GM23338 (cell line): ENCODE measurements at regions not wholly inside any gene's neighbourhood (a gene's known extent, or its start where the extent isn't known, plus 50 kb on each side); places are given as distances from the start of the nearest gene placed in this dataset.

Experiments
- CREB1 ChIP-seq: fragments of 250-450 bp; sonication (Bioruptor Pico); IDR thresholded peaks from 2 replicates; pipeline ENCODE4 v1.5.0; 2020; ENCODE audit warnings: low read depth, mild to moderate bottlenecking, moderate library complexity
- EZH2 ChIP-seq: fragments of 200-600 bp; sonication (generic); IDR thresholded peaks from one replicate; pipeline ENCODE4 v1.8.0; 2017; ENCODE audit warnings: antibody characterized with exemption, mild to moderate bottlenecking, low read depth; ENCODE audit not compliant: unreplicated experiment
- EZH2phosphoT487 ChIP-seq: fragments of 200-600 bp; sonication (generic); IDR thresholded peaks from one replicate; pipeline ENCODE4 v1.8.1; 2018; ENCODE audit warnings: antibody characterized with exemption; ENCODE audit not compliant: unreplicated experiment
- JUNB ChIP-seq: IDR thresholded peaks from one replicate; pipeline ENCODE4 v1.6.1; 2016; ENCODE audit warnings: antibody characterized with exemption; ENCODE audit not compliant: unreplicated experiment
- NANOG ChIP-seq: IDR thresholded peaks from 2 replicates; pipeline ENCODE4 v1.6.1; 2016; ENCODE audit warnings: antibody characterized with exemption, borderline replicate concordance
- POLR2AphosphoS5 ChIP-seq: IDR thresholded peaks from 2 replicates; pipeline ENCODE4 v1.6.1; 2016; ENCODE audit warnings: antibody characterized with exemption, low read depth
- STAT1 ChIP-seq: IDR thresholded peaks from one replicate; pipeline ENCODE4 v1.6.1; 2016; ENCODE audit warnings: antibody characterized with exemption; ENCODE audit not compliant: unreplicated experiment
- TF ChIP-seq, protein P1 (sequence below), 2 experiments: fragments of 200-600 bp in 1 of 2; sonication (generic) in 1 of 2; conservative IDR thresholded peaks; 2 replicates each; pipeline versions ENCODE4 v1.5.1 to v1.6.1; 2016 to 2017; ENCODE audit warnings: antibody characterized with exemption in 2 of 2, low read depth in 2 of 2, mild to moderate bottlenecking in 2 of 2, moderate library complexity in 1 of 2
- TF ChIP-seq, protein P2 (sequence below): IDR thresholded peaks from one replicate; pipeline ENCODE4 v1.6.1; 2018; ENCODE audit warnings: antibody characterized with exemption; ENCODE audit not compliant: unreplicated experiment
- TF ChIP-seq, protein P3 (sequence below): fragments of 250-450 bp; sonication (Bioruptor Pico); IDR thresholded peaks from 2 replicates; pipeline ENCODE4 v1.5.0; 2020; ENCODE audit warnings: mild to moderate bottlenecking, moderate library complexity
- TF ChIP-seq, protein P4 (sequence below): IDR thresholded peaks from 2 replicates; pipeline ENCODE4 v1.6.1; 2016; ENCODE audit warnings: antibody characterized with exemption

DNA sequence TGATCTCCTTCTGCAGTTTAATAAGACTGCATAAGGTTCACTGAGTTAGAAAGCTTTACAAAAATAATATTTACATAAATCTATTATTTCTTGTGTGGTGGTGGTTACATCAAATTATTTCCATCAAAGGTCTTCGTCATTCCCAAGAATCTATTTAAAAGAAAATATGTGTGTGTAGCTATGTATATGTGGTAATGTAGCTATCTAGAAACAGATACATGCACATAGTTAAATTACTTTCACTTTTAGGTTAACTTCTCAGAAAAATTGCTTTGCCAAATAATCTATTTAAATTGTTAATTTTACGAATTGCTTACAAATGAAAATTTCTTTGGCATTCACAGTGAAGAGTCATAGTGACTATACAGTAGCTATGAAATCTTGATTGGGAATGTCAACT lies 633.2 kb downstream of the DMRTA1 start:
- TF ChIP-seq EZH2 (no peak), POLR2AphosphoS5 (no peak), JUNB (no peak), STAT1 (no peak), CREB1 (CRISPR knock-in tag) (no peak), NANOG (no peak), EZH2phosphoT487 (no peak)
- TF ChIP-seq, protein P1, sequence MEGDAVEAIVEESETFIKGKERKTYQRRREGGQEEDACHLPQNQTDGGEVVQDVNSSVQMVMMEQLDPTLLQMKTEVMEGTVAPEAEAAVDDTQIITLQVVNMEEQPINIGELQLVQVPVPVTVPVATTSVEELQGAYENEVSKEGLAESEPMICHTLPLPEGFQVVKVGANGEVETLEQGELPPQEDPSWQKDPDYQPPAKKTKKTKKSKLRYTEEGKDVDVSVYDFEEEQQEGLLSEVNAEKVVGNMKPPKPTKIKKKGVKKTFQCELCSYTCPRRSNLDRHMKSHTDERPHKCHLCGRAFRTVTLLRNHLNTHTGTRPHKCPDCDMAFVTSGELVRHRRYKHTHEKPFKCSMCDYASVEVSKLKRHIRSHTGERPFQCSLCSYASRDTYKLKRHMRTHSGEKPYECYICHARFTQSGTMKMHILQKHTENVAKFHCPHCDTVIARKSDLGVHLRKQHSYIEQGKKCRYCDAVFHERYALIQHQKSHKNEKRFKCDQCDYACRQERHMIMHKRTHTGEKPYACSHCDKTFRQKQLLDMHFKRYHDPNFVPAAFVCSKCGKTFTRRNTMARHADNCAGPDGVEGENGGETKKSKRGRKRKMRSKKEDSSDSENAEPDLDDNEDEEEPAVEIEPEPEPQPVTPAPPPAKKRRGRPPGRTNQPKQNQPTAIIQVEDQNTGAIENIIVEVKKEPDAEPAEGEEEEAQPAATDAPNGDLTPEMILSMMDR (conservative IDR thresholded peaks at IDR 0.05; ENCODE audit: low read depth in 2 of 2) = no peak
- TF ChIP-seq, protein P2, sequence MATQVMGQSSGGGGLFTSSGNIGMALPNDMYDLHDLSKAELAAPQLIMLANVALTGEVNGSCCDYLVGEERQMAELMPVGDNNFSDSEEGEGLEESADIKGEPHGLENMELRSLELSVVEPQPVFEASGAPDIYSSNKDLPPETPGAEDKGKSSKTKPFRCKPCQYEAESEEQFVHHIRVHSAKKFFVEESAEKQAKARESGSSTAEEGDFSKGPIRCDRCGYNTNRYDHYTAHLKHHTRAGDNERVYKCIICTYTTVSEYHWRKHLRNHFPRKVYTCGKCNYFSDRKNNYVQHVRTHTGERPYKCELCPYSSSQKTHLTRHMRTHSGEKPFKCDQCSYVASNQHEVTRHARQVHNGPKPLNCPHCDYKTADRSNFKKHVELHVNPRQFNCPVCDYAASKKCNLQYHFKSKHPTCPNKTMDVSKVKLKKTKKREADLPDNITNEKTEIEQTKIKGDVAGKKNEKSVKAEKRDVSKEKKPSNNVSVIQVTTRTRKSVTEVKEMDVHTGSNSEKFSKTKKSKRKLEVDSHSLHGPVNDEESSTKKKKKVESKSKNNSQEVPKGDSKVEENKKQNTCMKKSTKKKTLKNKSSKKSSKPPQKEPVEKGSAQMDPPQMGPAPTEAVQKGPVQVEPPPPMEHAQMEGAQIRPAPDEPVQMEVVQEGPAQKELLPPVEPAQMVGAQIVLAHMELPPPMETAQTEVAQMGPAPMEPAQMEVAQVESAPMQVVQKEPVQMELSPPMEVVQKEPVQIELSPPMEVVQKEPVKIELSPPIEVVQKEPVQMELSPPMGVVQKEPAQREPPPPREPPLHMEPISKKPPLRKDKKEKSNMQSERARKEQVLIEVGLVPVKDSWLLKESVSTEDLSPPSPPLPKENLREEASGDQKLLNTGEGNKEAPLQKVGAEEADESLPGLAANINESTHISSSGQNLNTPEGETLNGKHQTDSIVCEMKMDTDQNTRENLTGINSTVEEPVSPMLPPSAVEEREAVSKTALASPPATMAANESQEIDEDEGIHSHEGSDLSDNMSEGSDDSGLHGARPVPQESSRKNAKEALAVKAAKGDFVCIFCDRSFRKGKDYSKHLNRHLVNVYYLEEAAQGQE = no peak
- TF ChIP-seq, protein P3, sequence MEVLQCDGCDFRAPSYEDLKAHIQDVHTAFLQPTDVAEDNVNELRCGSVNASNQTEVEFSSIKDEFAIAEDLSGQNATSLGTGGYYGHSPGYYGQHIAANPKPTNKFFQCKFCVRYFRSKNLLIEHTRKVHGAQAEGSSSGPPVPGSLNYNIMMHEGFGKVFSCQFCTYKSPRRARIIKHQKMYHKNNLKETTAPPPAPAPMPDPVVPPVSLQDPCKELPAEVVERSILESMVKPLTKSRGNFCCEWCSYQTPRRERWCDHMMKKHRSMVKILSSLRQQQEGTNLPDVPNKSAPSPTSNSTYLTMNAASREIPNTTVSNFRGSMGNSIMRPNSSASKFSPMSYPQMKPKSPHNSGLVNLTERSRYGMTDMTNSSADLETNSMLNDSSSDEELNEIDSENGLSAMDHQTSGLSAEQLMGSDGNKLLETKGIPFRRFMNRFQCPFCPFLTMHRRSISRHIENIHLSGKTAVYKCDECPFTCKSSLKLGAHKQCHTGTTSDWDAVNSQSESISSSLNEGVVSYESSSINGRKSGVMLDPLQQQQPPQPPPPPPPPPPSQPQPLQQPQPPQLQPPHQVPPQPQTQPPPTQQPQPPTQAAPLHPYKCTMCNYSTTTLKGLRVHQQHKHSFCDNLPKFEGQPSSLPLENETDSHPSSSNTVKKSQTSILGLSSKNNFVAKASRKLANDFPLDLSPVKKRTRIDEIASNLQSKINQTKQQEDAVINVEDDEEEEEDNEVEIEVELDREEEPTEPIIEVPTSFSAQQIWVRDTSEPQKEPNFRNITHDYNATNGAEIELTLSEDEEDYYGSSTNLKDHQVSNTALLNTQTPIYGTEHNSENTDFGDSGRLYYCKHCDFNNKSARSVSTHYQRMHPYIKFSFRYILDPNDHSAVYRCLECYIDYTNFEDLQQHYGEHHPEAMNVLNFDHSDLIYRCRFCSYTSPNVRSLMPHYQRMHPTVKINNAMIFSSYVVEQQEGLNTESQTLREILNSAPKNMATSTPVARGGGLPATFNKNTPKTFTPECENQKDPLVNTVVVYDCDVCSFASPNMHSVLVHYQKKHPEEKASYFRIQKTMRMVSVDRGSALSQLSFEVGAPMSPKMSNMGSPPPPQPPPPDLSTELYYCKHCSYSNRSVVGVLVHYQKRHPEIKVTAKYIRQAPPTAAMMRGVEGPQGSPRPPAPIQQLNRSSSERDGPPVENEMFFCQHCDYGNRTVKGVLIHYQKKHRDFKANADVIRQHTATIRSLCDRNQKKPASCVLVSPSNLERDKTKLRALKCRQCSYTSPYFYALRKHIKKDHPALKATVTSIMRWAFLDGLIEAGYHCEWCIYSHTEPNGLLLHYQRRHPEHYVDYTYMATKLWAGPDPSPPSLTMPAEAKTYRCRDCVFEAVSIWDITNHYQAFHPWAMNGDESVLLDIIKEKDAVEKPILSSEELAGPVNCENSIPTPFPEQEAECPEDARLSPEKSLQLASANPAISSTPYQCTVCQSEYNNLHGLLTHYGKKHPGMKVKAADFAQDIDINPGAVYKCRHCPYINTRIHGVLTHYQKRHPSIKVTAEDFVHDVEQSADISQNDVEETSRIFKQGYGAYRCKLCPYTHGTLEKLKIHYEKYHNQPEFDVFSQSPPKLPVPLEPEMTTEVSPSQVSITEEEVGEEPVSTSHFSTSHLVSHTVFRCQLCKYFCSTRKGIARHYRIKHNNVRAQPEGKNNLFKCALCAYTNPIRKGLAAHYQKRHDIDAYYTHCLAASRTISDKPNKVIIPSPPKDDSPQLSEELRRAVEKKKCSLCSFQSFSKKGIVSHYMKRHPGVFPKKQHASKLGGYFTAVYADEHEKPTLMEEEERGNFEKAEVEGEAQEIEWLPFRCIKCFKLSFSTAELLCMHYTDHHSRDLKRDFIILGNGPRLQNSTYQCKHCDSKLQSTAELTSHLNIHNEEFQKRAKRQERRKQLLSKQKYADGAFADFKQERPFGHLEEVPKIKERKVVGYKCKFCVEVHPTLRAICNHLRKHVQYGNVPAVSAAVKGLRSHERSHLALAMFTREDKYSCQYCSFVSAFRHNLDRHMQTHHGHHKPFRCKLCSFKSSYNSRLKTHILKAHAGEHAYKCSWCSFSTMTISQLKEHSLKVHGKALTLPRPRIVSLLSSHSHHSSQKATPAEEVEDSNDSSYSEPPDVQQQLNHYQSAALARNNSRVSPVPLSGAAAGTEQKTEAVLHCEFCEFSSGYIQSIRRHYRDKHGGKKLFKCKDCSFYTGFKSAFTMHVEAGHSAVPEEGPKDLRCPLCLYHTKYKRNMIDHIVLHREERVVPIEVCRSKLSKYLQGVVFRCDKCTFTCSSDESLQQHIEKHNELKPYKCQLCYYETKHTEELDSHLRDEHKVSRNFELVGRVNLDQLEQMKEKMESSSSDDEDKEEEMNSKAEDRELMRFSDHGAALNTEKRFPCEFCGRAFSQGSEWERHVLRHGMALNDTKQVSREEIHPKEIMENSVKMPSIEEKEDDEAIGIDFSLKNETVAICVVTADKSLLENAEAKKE (CRISPR knock-in tag) = no peak
- TF ChIP-seq, protein P4, sequence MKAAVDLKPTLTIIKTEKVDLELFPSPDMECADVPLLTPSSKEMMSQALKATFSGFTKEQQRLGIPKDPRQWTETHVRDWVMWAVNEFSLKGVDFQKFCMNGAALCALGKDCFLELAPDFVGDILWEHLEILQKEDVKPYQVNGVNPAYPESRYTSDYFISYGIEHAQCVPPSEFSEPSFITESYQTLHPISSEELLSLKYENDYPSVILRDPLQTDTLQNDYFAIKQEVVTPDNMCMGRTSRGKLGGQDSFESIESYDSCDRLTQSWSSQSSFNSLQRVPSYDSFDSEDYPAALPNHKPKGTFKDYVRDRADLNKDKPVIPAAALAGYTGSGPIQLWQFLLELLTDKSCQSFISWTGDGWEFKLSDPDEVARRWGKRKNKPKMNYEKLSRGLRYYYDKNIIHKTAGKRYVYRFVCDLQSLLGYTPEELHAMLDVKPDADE = no peak
